ENCODE measurements at regions not wholly inside any gene's neighbourhood (a gene's known extent, or its start where the extent isn't known, plus 50 kb on each side); places are given as distances from the start of the nearest gene placed in this dataset.

DNA sequence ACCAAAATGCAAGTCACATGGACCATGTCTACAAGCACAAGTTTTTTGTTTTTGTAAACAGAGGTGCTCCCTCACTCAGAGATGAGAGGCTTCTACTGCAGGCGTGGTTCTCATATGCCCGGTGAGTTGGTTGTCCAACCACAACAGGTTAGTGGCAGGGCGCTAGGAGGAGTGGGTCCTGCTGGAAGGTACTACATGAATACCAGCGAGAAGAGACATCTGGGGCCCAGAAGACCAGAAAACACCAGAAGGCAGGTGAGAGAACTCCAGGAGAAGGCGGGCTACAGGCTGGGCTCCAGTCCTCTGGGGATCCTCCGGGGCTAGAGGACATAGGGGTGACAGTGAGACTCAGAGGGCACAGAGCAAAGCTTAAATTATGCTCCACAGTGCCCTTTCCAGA, 366.5 kb downstream of the MATN1 start:
- H3K27me3 ChIP-seq (ENCODE audit: low read depth, low read length) = no peaks in the 10 kb centered on the region
- H3K4me1 ChIP-seq (ENCODE audit: control insufficient read depth in 1 of 2, insufficient read depth in 2 of 2, low read length in 2 of 2) = no peaks in the 10 kb centered on the region
- H3K9me3 ChIP-seq (ENCODE audit: control insufficient read depth in 1 of 2, low read length in 2 of 2) = no peaks in the 10 kb centered on the region
- no peak overlapping the region for H3K4me3 ChIP-seq (ENCODE audit: low read depth in 1 of 2, low read length in 2 of 2)
- H3K36me3 ChIP-seq (ENCODE audit: control insufficient read depth in 1 of 2, insufficient read depth in 2 of 2, low read length in 2 of 2) = no peaks in the 10 kb centered on the region
- no peak overlapping the region for H3K27ac ChIP-seq (ENCODE audit: low read length)

- no peak overlapping the region for H3K4me3 ChIP-seq (ENCODE audit: low read depth in 1 of 2, low read length in 2 of 2)
- no peaks in the 10 kb centered on the region for H3K4me1 ChIP-seq (ENCODE audit: control insufficient read depth in 1 of 2, insufficient read depth in 2 of 2, low read length in 2 of 2)
- no peak overlapping the region for H3K27ac ChIP-seq (ENCODE audit: low read length)
- H3K27me3 ChIP-seq (ENCODE audit: low read depth, low read length) = no peaks in the 10 kb centered on the region
- H3K9me3 ChIP-seq (ENCODE audit: control insufficient read depth in 1 of 2, low read length in 2 of 2) = no peaks in the 10 kb centered on the region
- no peaks in the 10 kb centered on the region for H3K36me3 ChIP-seq (ENCODE audit: control insufficient read depth in 1 of 2, insufficient read depth in 2 of 2, low read length in 2 of 2)
Measured at GRCh38 chr1:30354410-30354809, 369.0 kb downstream of the MATN1 start.

GRCh38 chr1:30353637-30354036, 369.7 kb downstream of the MATN1 start:
- peaks cover 0 to 2% of the 10 kb centered on the region in 2 donors for H3K9me3 ChIP-seq (ENCODE audit: control insufficient read depth in 1 of 2, low read length in 2 of 2)
- no peaks in the 10 kb centered on the region for H3K27me3 ChIP-seq (ENCODE audit: low read depth, low read length)
- no peak overlapping the region for H3K4me3 ChIP-seq (ENCODE audit: low read depth in 1 of 2, low read length in 2 of 2)
- H3K4me1 ChIP-seq (ENCODE audit: control insufficient read depth in 1 of 2, insufficient read depth in 2 of 2, low read length in 2 of 2) = no peaks in the 10 kb centered on the region
- no peak overlapping the region for H3K27ac ChIP-seq (ENCODE audit: low read length)
- H3K36me3 ChIP-seq (ENCODE audit: control insufficient read depth in 1 of 2, insufficient read depth in 2 of 2, low read length in 2 of 2) = no peaks in the 10 kb centered on the region

DNA sequence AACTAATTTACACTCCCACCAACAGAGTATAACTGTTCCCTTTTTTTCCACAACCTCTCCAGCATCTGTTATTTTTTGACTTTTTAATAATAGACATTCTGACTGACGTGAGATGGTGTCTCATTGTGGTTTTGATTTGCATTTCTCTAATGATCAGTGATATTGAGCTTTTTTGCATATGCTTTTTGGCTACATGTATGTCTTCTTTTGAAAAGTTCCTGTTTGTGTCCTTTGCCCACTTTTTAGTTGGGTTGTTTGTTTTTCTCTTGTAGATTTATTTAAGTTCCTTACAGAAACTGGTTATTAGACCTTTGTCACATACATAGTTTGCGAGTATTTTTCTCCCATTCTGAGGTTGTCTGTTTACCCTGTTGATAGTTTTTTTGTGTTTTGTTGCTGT, 375.2 kb downstream of the MATN1 start:
- Histone ChIP-seq H3K4me1 (ENCODE audit: control insufficient read depth in 1 of 2, insufficient read depth in 2 of 2, low read length in 2 of 2) (no peaks in the 10 kb centered on the region), H3K9me3 (ENCODE audit: control insufficient read depth in 1 of 2, low read length in 2 of 2) (peaks cover 11 to 13% of the 10 kb centered on the region in 2 donors), H3K4me3 (ENCODE audit: low read depth in 1 of 2, low read length in 2 of 2) (no peak overlapping the region), H3K27ac (ENCODE audit: low read length) (no peak overlapping the region), H3K27me3 (ENCODE audit: low read depth, low read length) (peaks cover 1% of the 10 kb centered on the region), H3K36me3 (ENCODE audit: control insufficient read depth in 1 of 2, insufficient read depth in 2 of 2, low read length in 2 of 2) (no peaks in the 10 kb centered on the region)

GRCh38 chr1:30345491-30346130, 377.8 kb downstream of the MATN1 start:
- no peak overlapping the region for H3K4me3 ChIP-seq (ENCODE audit: low read depth in 1 of 2, low read length in 2 of 2)
- H3K36me3 ChIP-seq (ENCODE audit: control insufficient read depth in 1 of 2, insufficient read depth in 2 of 2, low read length in 2 of 2) = no peaks in the 10 kb centered on the region
- H3K4me1 ChIP-seq (ENCODE audit: control insufficient read depth in 1 of 2, insufficient read depth in 2 of 2, low read length in 2 of 2) = no peaks in the 10 kb centered on the region
- peaks cover 11 to 13% of the 10 kb centered on the region in 2 donors for H3K9me3 ChIP-seq (ENCODE audit: control insufficient read depth in 1 of 2, low read length in 2 of 2)
- peaks cover 10% of the 10 kb centered on the region for H3K27me3 ChIP-seq (ENCODE audit: low read depth, low read length)
- no peak overlapping the region for H3K27ac ChIP-seq (ENCODE audit: low read length)

- Histone ChIP-seq H3K27me3 (ENCODE audit: low read depth, low read length) (peaks cover 10% of the 10 kb centered on the region), H3K36me3 (ENCODE audit: control insufficient read depth in 1 of 2, insufficient read depth in 2 of 2, low read length in 2 of 2) (no peaks in the 10 kb centered on the region), H3K27ac (ENCODE audit: low read length) (no peak overlapping the region), H3K4me1 (ENCODE audit: control insufficient read depth in 1 of 2, insufficient read depth in 2 of 2, low read length in 2 of 2) (no peaks in the 10 kb centered on the region), H3K4me3 (ENCODE audit: low read depth in 1 of 2, low read length in 2 of 2) (no peak overlapping the region), H3K9me3 (ENCODE audit: control insufficient read depth in 1 of 2, low read length in 2 of 2) (peaks cover 8 to 13% of the 10 kb centered on the region in 2 donors)
Measured at GRCh38 chr1:30343562-30343961, 379.8 kb downstream of the MATN1 start.

- Histone ChIP-seq H3K27me3 (ENCODE audit: low read depth, low read length) (peaks cover 10% of the 10 kb centered on the region), H3K4me3 (ENCODE audit: low read depth in 1 of 2, low read length in 2 of 2) (no peak overlapping the region)
Measured at GRCh38 chr1:30342535-30343141, 380.7 kb downstream of the MATN1 start.

GRCh38 chr1:30340934-30341333, 382.5 kb downstream of the MATN1 start:
- H3K27ac ChIP-seq (ENCODE audit: low read length) = no peak overlapping the region
- H3K4me3 ChIP-seq (ENCODE audit: low read depth in 1 of 2, low read length in 2 of 2) = no peak overlapping the region
- no peaks in the 10 kb centered on the region for H3K36me3 ChIP-seq (ENCODE audit: control insufficient read depth in 1 of 2, insufficient read depth in 2 of 2, low read length in 2 of 2)
- H3K4me1 ChIP-seq (ENCODE audit: control insufficient read depth in 1 of 2, insufficient read depth in 2 of 2, low read length in 2 of 2) = no peaks in the 10 kb centered on the region
- H3K9me3 ChIP-seq (ENCODE audit: control insufficient read depth in 1 of 2, low read length in 2 of 2) = peaks cover 5 to 7% of the 10 kb centered on the region in 2 donors
- H3K27me3 ChIP-seq (ENCODE audit: low read depth, low read length) = peaks cover 10% of the 10 kb centered on the region

More at GRCh38 chr1:30342535-30343141, 380.7 kb downstream of the MATN1 start:
- Histone ChIP-seq H3K27ac (ENCODE audit: low read length) (no peak overlapping the region), H3K4me1 (ENCODE audit: control insufficient read depth in 1 of 2, insufficient read depth in 2 of 2, low read length in 2 of 2) (no peaks in the 10 kb centered on the region), H3K9me3 (ENCODE audit: control insufficient read depth in 1 of 2, low read length in 2 of 2) (peaks cover 5 to 9% of the 10 kb centered on the region in 2 donors), H3K36me3 (ENCODE audit: control insufficient read depth in 1 of 2, insufficient read depth in 2 of 2, low read length in 2 of 2) (no peaks in the 10 kb centered on the region)

- H3K4me1 ChIP-seq (ENCODE audit: control insufficient read depth in 1 of 2, insufficient read depth in 2 of 2, low read length in 2 of 2) = no peaks in the 10 kb centered on the region
- H3K27me3 ChIP-seq (ENCODE audit: low read depth, low read length) = peaks cover 10% of the 10 kb centered on the region
- H3K9me3 ChIP-seq (ENCODE audit: control insufficient read depth in 1 of 2, low read length in 2 of 2) = peaks cover 5 to 7% of the 10 kb centered on the region in 2 donors
- no peak overlapping the region for H3K4me3 ChIP-seq (ENCODE audit: low read depth in 1 of 2, low read length in 2 of 2)
- H3K36me3 ChIP-seq (ENCODE audit: control insufficient read depth in 1 of 2, insufficient read depth in 2 of 2, low read length in 2 of 2) = no peaks in the 10 kb centered on the region
- H3K27ac ChIP-seq (ENCODE audit: low read length) = no peak overlapping the region
Measured at GRCh38 chr1:30339866-30340265, 383.5 kb downstream of the MATN1 start.

DNA sequence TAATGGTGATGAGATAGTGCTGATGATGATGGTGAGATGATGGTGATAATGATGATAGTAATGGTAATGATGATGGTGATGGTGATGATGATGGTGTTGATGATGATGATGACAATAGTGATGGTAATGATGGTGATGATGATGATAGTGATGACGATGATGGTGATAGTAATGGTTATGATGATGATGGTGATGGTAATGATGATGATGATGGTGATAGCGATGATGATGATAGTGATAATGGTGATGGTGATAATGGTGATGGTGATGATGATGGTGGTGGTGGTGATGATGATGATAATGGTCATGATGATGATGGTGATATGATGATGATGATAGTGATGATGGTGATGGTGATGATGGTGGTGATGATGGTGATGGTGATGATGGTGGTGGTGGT, 384.6 kb downstream of the MATN1 start:
- H3K27ac ChIP-seq (ENCODE audit: low read length) = no peak overlapping the region
- no peaks in the 10 kb centered on the region for H3K36me3 ChIP-seq (ENCODE audit: control insufficient read depth in 1 of 2, insufficient read depth in 2 of 2, low read length in 2 of 2)
- H3K4me3 ChIP-seq (ENCODE audit: low read depth in 1 of 2, low read length in 2 of 2) = no peak overlapping the region
- H3K9me3 ChIP-seq (ENCODE audit: control insufficient read depth in 1 of 2, low read length in 2 of 2) = peaks cover 2 to 3% of the 10 kb centered on the region in 2 donors
- H3K4me1 ChIP-seq (ENCODE audit: control insufficient read depth in 1 of 2, insufficient read depth in 2 of 2, low read length in 2 of 2) = no peaks in the 10 kb centered on the region
- peaks cover 10% of the 10 kb centered on the region for H3K27me3 ChIP-seq (ENCODE audit: low read depth, low read length)

DNA sequence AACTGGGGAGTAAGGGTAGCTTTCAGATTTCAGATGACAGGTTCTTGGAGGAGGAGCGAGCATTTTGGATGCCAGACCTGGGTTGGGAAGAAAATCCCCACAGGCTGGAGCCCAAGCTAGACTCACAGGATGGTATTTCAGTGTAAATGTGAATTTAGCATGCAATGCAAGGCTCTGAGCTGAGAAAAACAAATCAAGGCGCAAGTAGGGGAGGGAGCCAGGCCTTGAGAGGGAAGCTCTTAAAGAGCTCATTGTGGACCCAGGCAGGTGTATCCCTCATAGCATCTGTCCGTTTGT, 386.1 kb downstream of the MATN1 start:
- H3K9me3 ChIP-seq (ENCODE audit: control insufficient read depth in 1 of 2, low read length in 2 of 2) = no peaks in the 10 kb centered on the region
- H3K4me3 ChIP-seq (ENCODE audit: low read depth in 1 of 2, low read length in 2 of 2) = no peak overlapping the region
- no peak overlapping the region for H3K27ac ChIP-seq (ENCODE audit: low read length)
- peaks cover 5% of the 10 kb centered on the region for H3K27me3 ChIP-seq (ENCODE audit: low read depth, low read length)
- no peaks in the 10 kb centered on the region for H3K36me3 ChIP-seq (ENCODE audit: control insufficient read depth in 1 of 2, insufficient read depth in 2 of 2, low read length in 2 of 2)
- H3K4me1 ChIP-seq (ENCODE audit: control insufficient read depth in 1 of 2, insufficient read depth in 2 of 2, low read length in 2 of 2) = no peaks in the 10 kb centered on the region
